H1 (cell line): ENCODE measurements at regions not wholly inside any gene's neighbourhood (a gene's known extent, or its start where the extent isn't known, plus 50 kb on each side); places are given as distances from the start of the nearest gene placed in this dataset.

Experiments used
- CHD1 ChIP-seq: IDR thresholded peaks from 2 replicates; pipeline ENCODE4 v1.6.1; 2012; ENCODE audit warnings: low read depth, low read length, improper control_type of control experiment
- CHD7 ChIP-seq: fragments of 300-600 bp; sonication (generic); IDR thresholded peaks from 2 replicates; pipeline ENCODE4 v1.7.1; 2012; ENCODE audit warnings: low read length, moderate library complexity, mild to moderate bottlenecking, inconsistent platforms; ENCODE audit not compliant: insufficient replicate concordance
- POU5F1 ChIP-seq: IDR thresholded peaks from 2 replicates; pipeline ENCODE4 v1.6.1; 2011; ENCODE audit warnings: low read depth, mild to moderate bottlenecking, low read length, moderate library complexity

- TF ChIP-seq POU5F1 (no peak), CHD7 (no peak), CHD1 (no peak)
Observed at GRCh38 chr1:238115852-238116251, 225.1 kb upstream of the ZP4 start (continued).
